Transverse colon (tissue), 4 donors: ENCODE measurements at regions not wholly inside any gene's neighbourhood (a gene's known extent, or its start where the extent isn't known, plus 50 kb on each side); places are given as distances from the start of the nearest gene placed in this dataset.

ENCODE experiments used
- DNase-seq: peaks from one replicate; pipeline ENCODE4 v3.0.0-alpha.2; 2019
- H3K27ac ChIP-seq, 4 donors: fragments of 200-600 bp; sonication (generic); 2 replicates each; pipeline ENCODE4 v1.5.1; 2016 to 2018; ENCODE audit warnings: inconsistent platforms in 4 of 4
- H3K27me3 ChIP-seq: fragments of 200-600 bp; sonication (generic); 2 replicates; pipeline ENCODE4 v1.5.1; 2017; ENCODE audit warnings: inconsistent platforms
- H3K36me3 ChIP-seq, 4 donors: fragments of 200-600 bp; sonication (generic); 2 replicates each; pipeline ENCODE4 v1.5.1; 2017 to 2019; ENCODE audit warnings: inconsistent platforms in 4 of 4
- H3K4me1 ChIP-seq, 4 donors: fragments of 200-600 bp; sonication (generic); 2 replicates each; pipeline ENCODE4 v1.5.1; 2017 to 2020; ENCODE audit warnings: inconsistent platforms in 4 of 4
- H3K4me3 ChIP-seq, 4 donors: fragments of 200-600 bp; sonication (generic); 1 replicate in 1 of 4; 2 replicates in 3 of 4; pipeline versions ENCODE4 v1.5.1 to v1.6.1; 2017 to 2019; ENCODE audit warnings: inconsistent platforms in 4 of 4
- H3K9me3 ChIP-seq, 2 donors: fragments of 200-600 bp; sonication (generic); 2 replicates each; pipeline ENCODE4 v1.5.1; 2017 to 2019; ENCODE audit warnings: inconsistent platforms in 2 of 2
- EP300 ChIP-seq: sonication (generic); formaldehyde crosslinking; IDR thresholded peaks from one replicate; pipeline ENCODE4 v1.6.1; 2017; ENCODE audit warnings: antibody characterized with exemption, low read depth
- POLR2A ChIP-seq: fragments of 450-650 bp; IDR thresholded peaks from one replicate; pipeline ENCODE4 v1.6.1; 2016; ENCODE audit warnings: antibody characterized with exemption, mild to moderate bottlenecking, moderate library complexity
- POLR2AphosphoS5 ChIP-seq, 3 donors: sonication (generic); formaldehyde crosslinking; IDR thresholded peaks; one replicate each; pipeline ENCODE4 v1.6.1; 2016; ENCODE audit warnings: antibody characterized with exemption in 3 of 3
- WGBS, 2 donors: methylation state at CpG; one replicate each; pipeline ENCODE4 v1.1.5; 2018; ENCODE audit warnings: low coverage in 1 of 2; 5-methylcytosine and 5-hydroxymethylcytosine counted together
- in situ Hi-C, 4 donors: fragments of 200-750 bp; cut with MboI; loops; one replicate each; pipeline versions ENCODE4 v1.15.0 to v1.15.1; 2017; ENCODE audit warnings: low sequenced_read_pairs in 3 of 4, low pct_ligation_motif_present in 1 of 4, low pct_unique_long_range_greater_than_20kb in 1 of 4
- intact Hi-C: fragments of 100-400 bp; cut with DNase I; formaldehyde crosslinking; loops from one replicate; pipeline ENCODE4 v1.15.1; 2023; ENCODE audit warnings: low total_unique reads
- TF ChIP-seq, protein P1 (sequence below), 5 experiments: fragments of 200-600 bp in 3 of 5; fragments of 450-650 bp in 2 of 5; sonication (generic) in 3 of 5; IDR thresholded peaks; 1 replicate in 2 of 5; 2 replicates in 3 of 5; pipeline ENCODE4 v1.5.1; 2016 to 2017; ENCODE audit warnings: antibody characterized with exemption in 5 of 5, inconsistent platforms in 3 of 5, mild to moderate bottlenecking in 2 of 5, moderate library complexity in 1 of 5

DNA sequence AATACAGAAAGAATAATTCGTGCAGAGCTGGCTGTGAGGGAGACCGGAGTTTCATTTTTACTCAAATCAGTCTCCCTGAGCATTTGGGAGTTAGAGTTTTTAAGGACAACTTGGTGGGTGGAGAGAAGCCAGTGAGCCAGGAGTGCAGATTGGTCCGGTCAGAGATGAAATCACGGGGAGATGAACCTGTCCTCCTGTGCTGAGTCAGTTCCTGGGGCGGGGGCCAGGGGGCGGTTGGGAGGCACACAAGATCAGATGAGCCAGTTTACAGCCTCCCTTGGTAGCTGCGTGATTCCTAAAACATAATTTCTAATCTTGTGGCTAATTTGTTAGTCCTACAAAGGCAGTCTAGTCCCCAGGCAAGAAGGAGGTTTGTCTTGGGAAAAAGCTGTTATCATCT lies 1267.9 kb downstream of the AMY1C start:
- intact Hi-C loops: no loop called here
- in situ Hi-C loops: no loop called here
- Histone ChIP-seq H3K27ac (no peak overlapping the region), H3K27me3 (no peaks in the 10 kb centered on the region), H3K9me3 (no peaks in the 10 kb centered on the region), H3K4me1 (no peaks in the 10 kb centered on the region), H3K36me3 (no peaks in the 10 kb centered on the region), H3K4me3 (no peak overlapping the region)
- no peak for DNase-seq
- TF ChIP-seq POLR2AphosphoS5 (IDR thresholded peaks at IDR 0.05): no peak
- TF ChIP-seq POLR2A: no peak
- TF ChIP-seq, protein P1, sequence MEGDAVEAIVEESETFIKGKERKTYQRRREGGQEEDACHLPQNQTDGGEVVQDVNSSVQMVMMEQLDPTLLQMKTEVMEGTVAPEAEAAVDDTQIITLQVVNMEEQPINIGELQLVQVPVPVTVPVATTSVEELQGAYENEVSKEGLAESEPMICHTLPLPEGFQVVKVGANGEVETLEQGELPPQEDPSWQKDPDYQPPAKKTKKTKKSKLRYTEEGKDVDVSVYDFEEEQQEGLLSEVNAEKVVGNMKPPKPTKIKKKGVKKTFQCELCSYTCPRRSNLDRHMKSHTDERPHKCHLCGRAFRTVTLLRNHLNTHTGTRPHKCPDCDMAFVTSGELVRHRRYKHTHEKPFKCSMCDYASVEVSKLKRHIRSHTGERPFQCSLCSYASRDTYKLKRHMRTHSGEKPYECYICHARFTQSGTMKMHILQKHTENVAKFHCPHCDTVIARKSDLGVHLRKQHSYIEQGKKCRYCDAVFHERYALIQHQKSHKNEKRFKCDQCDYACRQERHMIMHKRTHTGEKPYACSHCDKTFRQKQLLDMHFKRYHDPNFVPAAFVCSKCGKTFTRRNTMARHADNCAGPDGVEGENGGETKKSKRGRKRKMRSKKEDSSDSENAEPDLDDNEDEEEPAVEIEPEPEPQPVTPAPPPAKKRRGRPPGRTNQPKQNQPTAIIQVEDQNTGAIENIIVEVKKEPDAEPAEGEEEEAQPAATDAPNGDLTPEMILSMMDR (IDR thresholded peaks at IDR 0.05): no peak
- no peak for TF ChIP-seq EP300
- 71 to 75% methylated on average over 5 to 7 of the region's 7 CpGs for WGBS, 2 donors

DNA sequence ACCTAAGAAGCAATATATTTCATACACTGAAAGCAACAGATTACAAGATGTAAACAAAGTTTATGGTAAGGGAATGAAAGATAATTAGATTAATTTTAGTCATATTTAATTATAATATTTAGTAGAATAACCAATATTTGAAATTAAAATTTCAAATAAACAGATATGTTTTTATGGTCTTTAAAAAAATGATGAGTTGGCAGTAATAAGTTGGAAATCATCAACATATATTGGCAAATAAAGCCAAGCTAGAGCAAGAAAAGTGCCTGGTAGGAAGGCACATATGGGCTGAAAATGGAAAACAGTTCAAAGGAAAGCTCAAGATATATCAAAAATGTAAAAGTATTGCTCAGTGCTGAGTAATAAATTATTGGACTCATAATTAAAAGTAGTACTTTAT lies 1274.0 kb downstream of the AMY1C start:
- no peak for TF ChIP-seq POLR2A
- TF ChIP-seq, protein P1 (IDR thresholded peaks at IDR 0.05): no peak
- no peak for TF ChIP-seq EP300
- TF ChIP-seq POLR2AphosphoS5 (IDR thresholded peaks at IDR 0.05): no peak
- intact Hi-C loops (no loop called here), in situ Hi-C loops (no loop called here)
- Histone ChIP-seq H3K9me3 (no peaks in the 10 kb centered on the region), H3K27ac (no peak overlapping the region), H3K4me3 (no peak overlapping the region), H3K36me3 (no peaks in the 10 kb centered on the region), H3K4me1 (no peaks in the 10 kb centered on the region), H3K27me3 (no peaks in the 10 kb centered on the region)
- DNase-seq: no peak

DNA sequence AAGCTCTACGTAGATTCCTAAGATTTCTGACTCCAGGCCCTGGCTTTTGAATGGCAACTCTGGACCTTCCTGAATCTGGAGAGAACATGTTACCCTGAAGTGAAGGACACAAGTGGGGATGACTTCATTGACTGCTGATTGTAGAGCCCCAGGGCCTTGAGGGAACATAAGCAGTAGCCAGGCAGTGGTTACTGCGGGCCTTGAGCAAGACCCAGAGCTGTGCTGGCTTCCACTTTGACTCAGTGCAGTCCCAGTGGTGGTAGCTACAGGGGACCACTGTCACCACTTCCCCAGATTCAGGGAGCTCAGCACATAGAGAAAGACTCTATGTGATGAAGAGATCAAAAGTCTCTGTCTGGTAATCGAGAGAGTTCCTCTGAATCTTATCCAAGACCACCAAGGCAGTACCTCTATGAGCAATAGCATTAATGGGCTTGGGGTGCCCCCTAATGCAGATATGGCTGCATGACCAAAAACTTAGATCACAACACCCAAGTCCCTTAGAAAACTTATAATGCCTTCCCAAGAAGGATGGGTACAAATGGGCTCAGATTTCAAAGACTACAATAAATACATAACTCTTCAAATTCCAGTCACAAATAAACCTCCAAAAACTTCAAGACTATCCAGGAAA lies 1278.3 kb downstream of the AMY1C start:
- no peak overlapping the region for H3K27ac ChIP-seq
- intact Hi-C loops: no loop called here
- TF ChIP-seq EP300: no peak
- TF ChIP-seq POLR2A: no peak
- TF ChIP-seq, protein P1 (IDR thresholded peaks at IDR 0.05): no peak
- no peak for TF ChIP-seq POLR2AphosphoS5 (IDR thresholded peaks at IDR 0.05)
- H3K9me3 ChIP-seq: no peaks in the 10 kb centered on the region
- 81 to 83% methylated on average over 1 to 3 of the region's 3 CpGs for WGBS, 2 donors
- no peaks in the 10 kb centered on the region for H3K36me3 ChIP-seq
- no peaks in the 10 kb centered on the region for H3K27me3 ChIP-seq
- DNase-seq: no peak
- in situ Hi-C loops: no loop called here
- H3K4me1 ChIP-seq: no peaks in the 10 kb centered on the region
- no peak overlapping the region for H3K4me3 ChIP-seq

DNA sequence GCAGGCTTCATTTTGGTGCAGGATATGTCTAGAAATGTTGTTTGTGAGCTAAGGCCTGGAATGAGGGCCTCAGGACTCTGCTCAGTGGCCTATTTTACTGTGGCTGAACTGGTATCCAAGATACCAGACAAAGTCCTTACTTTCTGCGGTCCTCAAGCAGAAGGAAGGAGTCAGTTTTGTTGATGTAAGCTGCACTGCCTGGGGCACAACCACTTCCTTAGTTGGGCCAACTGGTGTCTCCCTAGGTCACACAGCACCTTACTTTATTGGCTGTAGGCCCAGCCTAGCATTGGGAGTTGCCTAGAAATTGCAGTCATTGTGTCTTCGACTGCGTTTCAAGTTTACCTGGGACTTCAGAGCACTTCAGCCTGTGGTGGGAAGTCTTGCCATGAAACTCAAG lies 1322.7 kb downstream of the AMY1C start:
- TF ChIP-seq POLR2A: no peak
- no peak for TF ChIP-seq EP300
- TF ChIP-seq, protein P1 (IDR thresholded peaks at IDR 0.05): no peak
- no peak for TF ChIP-seq POLR2AphosphoS5 (IDR thresholded peaks at IDR 0.05)
- Histone ChIP-seq H3K36me3 (no peaks in the 10 kb centered on the region), H3K27me3 (no peaks in the 10 kb centered on the region), H3K27ac (no peak overlapping the region), H3K4me3 (no peak overlapping the region), H3K9me3 (no peaks in the 10 kb centered on the region), H3K4me1 (no peaks in the 10 kb centered on the region)
- intact Hi-C loops (no loop called here), in situ Hi-C loops (no loop called here)
- no peak for DNase-seq
- 89% methylated on average over 3 of the region's 3 CpGs; no CpG with 5 or more reads in 1 of the 2 donors for WGBS, 2 donors
